ENCODE measurements at regions not wholly inside any gene's neighbourhood (a gene's known extent, or its start where the extent isn't known, plus 50 kb on each side); places are given as distances from the start of the nearest gene placed in this dataset.
A peak's percentile ranks its signal among the peaks of the same experiment; 100 is the strongest.

DNA sequence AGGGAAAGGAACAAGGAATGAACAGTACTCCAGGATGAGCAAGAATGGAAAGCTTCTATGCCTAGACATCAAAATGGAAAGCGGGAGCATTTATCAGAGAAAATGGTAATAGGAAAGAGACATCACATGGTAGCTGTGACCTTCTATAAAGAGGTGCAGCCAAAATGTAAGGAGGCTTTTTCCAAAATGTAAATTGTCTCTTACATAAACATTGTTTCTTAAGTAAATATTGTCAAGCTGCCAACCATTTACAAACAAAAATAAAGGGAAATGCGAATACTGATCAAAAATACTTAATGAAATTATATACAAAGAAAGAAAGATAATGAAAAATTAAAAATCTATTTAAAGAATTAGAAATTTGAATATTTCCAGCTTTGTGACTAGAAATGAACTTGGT, 55.0 kb upstream of the RASGEF1B start:
- H3K27me3 ChIP-seq (ENCODE audit: control insufficient read depth in 2 of 2, insufficient read depth in 2 of 2, low read length in 2 of 2), result no peaks in the 10 kb centered on the region
- no peak overlapping the region for H3K9ac ChIP-seq (ENCODE audit: low read depth in 1 of 2, low read length in 2 of 2)
- H3K27ac ChIP-seq (ENCODE audit: low read depth in 2 of 2, low read length in 2 of 2), result no peak overlapping the region
- H3K9me3 ChIP-seq (ENCODE audit: control insufficient read depth in 2 of 2, low read length in 2 of 2), result peaks cover 0 to 9% of the 10 kb centered on the region in 2 donors
- peaks cover 0 to 4% of the 10 kb centered on the region in 2 donors for H3K4me1 ChIP-seq (ENCODE audit: control insufficient read depth in 2 of 2, insufficient read depth in 2 of 2, low read length in 2 of 2)
- no peak overlapping the region for H3K4me3 ChIP-seq (ENCODE audit: low read length in 2 of 2)
- no peaks in the 10 kb centered on the region for H3K36me3 ChIP-seq (ENCODE audit: control insufficient read depth in 2 of 2, insufficient read depth in 2 of 2, low read length in 2 of 2)

DNA sequence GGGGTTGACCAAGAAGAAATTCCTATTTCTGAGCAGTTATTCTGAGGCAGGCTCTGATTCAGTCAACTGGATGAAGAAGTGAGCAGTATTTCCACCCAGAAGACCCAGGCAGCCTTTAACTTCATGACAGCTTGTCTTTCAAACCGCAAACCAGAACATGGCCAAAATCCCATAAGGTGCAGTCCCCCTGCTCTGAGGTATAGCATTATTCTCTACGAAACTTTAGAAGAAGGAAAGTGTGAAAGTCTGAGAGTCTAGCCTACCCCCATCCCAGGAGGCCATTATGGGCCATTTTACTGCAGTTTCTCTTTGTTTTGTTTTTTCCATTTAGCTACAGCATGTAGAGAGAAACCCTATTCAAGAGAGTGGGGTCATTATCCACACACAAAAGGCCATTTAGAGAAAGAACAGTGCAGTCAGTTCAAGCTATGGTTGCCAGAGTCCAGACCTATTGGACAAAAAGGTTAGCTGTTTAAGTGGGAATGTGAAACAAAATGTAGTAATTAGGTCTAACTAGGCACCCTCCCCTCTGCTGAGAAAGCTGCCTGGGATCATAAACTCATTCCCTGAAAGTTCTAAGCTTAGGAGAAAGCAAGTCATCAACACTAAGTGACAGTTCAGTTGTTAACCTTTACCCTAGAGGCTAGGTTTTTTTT, 52.1 kb upstream of the RASGEF1B start:
- no peaks in the 10 kb centered on the region for H3K36me3 ChIP-seq (ENCODE audit: control insufficient read depth in 2 of 2, insufficient read depth in 2 of 2, low read length in 2 of 2)
- peaks cover 0 to 8% of the 10 kb centered on the region in 2 donors for H3K4me1 ChIP-seq (ENCODE audit: control insufficient read depth in 2 of 2, insufficient read depth in 2 of 2, low read length in 2 of 2)
- H3K27me3 ChIP-seq (ENCODE audit: control insufficient read depth in 2 of 2, insufficient read depth in 2 of 2, low read length in 2 of 2), result no peaks in the 10 kb centered on the region
- H3K9ac ChIP-seq (ENCODE audit: low read depth in 1 of 2, low read length in 2 of 2), result no peak overlapping the region
- H3K4me3 ChIP-seq (ENCODE audit: low read length in 2 of 2), result no peak overlapping the region
- H3K9me3 ChIP-seq (ENCODE audit: control insufficient read depth in 2 of 2, low read length in 2 of 2), result peaks cover 0 to 9% of the 10 kb centered on the region in 2 donors
- peak overlapping the region in 1 of 2 donors; percentile 13 for H3K27ac ChIP-seq (ENCODE audit: low read depth in 2 of 2, low read length in 2 of 2)

DNA sequence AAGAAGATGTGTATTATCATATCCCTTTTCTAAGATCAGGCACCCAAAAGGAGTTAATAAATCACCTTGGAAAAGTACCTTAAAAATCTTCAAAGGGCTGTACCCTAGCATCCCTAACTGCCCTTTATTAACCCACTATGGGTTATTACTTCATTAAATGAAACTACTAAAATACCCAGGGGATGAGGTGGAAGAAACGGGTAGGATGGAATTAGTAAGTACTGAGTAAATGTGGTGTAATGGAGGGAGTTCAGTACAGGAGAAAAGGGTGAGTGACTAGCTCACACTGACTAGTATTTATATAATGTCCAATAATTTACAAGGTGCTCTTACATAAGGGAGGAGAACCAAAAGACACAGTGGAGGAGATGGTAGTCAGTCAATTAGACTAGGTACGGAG, 51.0 kb upstream of the RASGEF1B start:
- Histone ChIP-seq H3K4me3 (ENCODE audit: low read length in 2 of 2) (no peak overlapping the region), H3K36me3 (ENCODE audit: control insufficient read depth in 2 of 2, insufficient read depth in 2 of 2, low read length in 2 of 2) (no peaks in the 10 kb centered on the region), H3K27me3 (ENCODE audit: control insufficient read depth in 2 of 2, insufficient read depth in 2 of 2, low read length in 2 of 2) (no peaks in the 10 kb centered on the region), H3K4me1 (ENCODE audit: control insufficient read depth in 2 of 2, insufficient read depth in 2 of 2, low read length in 2 of 2) (peaks cover 0 to 8% of the 10 kb centered on the region in 2 donors), H3K9ac (ENCODE audit: low read depth in 1 of 2, low read length in 2 of 2) (no peak overlapping the region), H3K27ac (ENCODE audit: low read depth in 2 of 2, low read length in 2 of 2) (no peak overlapping the region), H3K9me3 (ENCODE audit: control insufficient read depth in 2 of 2, low read length in 2 of 2) (no peaks in the 10 kb centered on the region)

DNA sequence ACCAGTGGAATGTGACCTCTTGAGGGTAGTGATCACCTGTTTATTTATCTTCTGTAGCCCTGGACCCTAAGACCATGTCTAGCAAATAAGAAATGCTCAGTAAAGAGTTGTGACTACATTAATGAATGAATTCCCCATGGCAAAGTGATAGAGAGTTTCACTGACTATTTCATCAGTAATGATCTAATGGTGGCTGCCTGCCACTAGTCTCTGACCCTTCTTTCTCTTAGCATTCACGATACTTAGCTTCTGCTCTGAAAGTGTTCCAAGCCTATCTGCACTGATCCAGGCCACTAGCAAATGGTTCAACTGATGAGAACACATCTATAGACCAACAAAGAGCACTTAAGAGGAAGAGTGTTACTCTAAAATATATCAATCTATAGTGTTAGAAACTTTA, 50.0 kb upstream of the RASGEF1B start:
- H3K36me3 ChIP-seq (ENCODE audit: control insufficient read depth in 2 of 2, insufficient read depth in 2 of 2, low read length in 2 of 2), result no peaks in the 10 kb centered on the region
- no peaks in the 10 kb centered on the region for H3K9me3 ChIP-seq (ENCODE audit: control insufficient read depth in 2 of 2, low read length in 2 of 2)
- H3K4me1 ChIP-seq (ENCODE audit: control insufficient read depth in 2 of 2, insufficient read depth in 2 of 2, low read length in 2 of 2), result peaks cover 0 to 8% of the 10 kb centered on the region in 2 donors
- no peak overlapping the region for H3K9ac ChIP-seq (ENCODE audit: low read depth in 1 of 2, low read length in 2 of 2)
- no peak overlapping the region for H3K4me3 ChIP-seq (ENCODE audit: low read length in 2 of 2)
- no peak overlapping the region for H3K27ac ChIP-seq (ENCODE audit: low read depth in 2 of 2, low read length in 2 of 2)
- H3K27me3 ChIP-seq (ENCODE audit: control insufficient read depth in 2 of 2, insufficient read depth in 2 of 2, low read length in 2 of 2), result no peaks in the 10 kb centered on the region

Data from mucosa of rectum (tissue), 2 donors.